SK-N-SH (cell line): ENCODE measurements at regions not wholly inside any gene's neighbourhood (a gene's known extent, or its start where the extent isn't known, plus 50 kb on each side); places are given as distances from the start of the nearest gene placed in this dataset.

Source experiments
- EZH2phosphoT487 ChIP-seq: fragments of 200-600 bp; sonication (generic); IDR thresholded peaks from 2 replicates; pipeline ENCODE4 v1.6.1; 2017; ENCODE audit warnings: low read depth, mixed run types, mild to moderate bottlenecking, antibody characterized with exemption, moderate library complexity, borderline replicate concordance
- JUND ChIP-seq: IDR thresholded peaks from 2 replicates; pipeline ENCODE4 v1.4.0; 2012
- MAX ChIP-seq: IDR thresholded peaks from 2 replicates; pipeline ENCODE4 v1.4.0; 2012; ENCODE audit warnings: low read depth
- POLR2AphosphoS5 ChIP-seq: IDR thresholded peaks from 2 replicates; pipeline ENCODE4 v1.6.1; 2012; ENCODE audit warnings: low read depth, low read length
- TF ChIP-seq, protein P1 (sequence below): fragments of 200-600 bp; sonication (generic); IDR thresholded peaks from 2 replicates; pipeline ENCODE4 v1.6.1; 2017; ENCODE audit warnings: antibody characterized with exemption, mild to moderate bottlenecking, moderate library complexity
- TF ChIP-seq, protein P2 (sequence below): fragments of 150-350 bp; IDR thresholded peaks from 2 replicates; pipeline ENCODE4 v1.6.1; 2016; ENCODE audit warnings: mild to moderate bottlenecking, low read depth, low read length
- TF ChIP-seq, protein P3 (sequence below): IDR thresholded peaks from 2 replicates; pipeline ENCODE4 v1.6.1; 2012; ENCODE audit warnings: mild to moderate bottlenecking, low read depth, low read length, moderate library complexity

- TF ChIP-seq JUND (no peak), POLR2AphosphoS5 (no peak), MAX (no peak), EZH2phosphoT487 (no peak)
- TF ChIP-seq, protein P1, sequence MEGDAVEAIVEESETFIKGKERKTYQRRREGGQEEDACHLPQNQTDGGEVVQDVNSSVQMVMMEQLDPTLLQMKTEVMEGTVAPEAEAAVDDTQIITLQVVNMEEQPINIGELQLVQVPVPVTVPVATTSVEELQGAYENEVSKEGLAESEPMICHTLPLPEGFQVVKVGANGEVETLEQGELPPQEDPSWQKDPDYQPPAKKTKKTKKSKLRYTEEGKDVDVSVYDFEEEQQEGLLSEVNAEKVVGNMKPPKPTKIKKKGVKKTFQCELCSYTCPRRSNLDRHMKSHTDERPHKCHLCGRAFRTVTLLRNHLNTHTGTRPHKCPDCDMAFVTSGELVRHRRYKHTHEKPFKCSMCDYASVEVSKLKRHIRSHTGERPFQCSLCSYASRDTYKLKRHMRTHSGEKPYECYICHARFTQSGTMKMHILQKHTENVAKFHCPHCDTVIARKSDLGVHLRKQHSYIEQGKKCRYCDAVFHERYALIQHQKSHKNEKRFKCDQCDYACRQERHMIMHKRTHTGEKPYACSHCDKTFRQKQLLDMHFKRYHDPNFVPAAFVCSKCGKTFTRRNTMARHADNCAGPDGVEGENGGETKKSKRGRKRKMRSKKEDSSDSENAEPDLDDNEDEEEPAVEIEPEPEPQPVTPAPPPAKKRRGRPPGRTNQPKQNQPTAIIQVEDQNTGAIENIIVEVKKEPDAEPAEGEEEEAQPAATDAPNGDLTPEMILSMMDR, result no peak
- TF ChIP-seq, protein P2, sequence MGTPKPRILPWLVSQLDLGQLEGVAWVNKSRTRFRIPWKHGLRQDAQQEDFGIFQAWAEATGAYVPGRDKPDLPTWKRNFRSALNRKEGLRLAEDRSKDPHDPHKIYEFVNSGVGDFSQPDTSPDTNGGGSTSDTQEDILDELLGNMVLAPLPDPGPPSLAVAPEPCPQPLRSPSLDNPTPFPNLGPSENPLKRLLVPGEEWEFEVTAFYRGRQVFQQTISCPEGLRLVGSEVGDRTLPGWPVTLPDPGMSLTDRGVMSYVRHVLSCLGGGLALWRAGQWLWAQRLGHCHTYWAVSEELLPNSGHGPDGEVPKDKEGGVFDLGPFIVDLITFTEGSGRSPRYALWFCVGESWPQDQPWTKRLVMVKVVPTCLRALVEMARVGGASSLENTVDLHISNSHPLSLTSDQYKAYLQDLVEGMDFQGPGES, result no peak
- TF ChIP-seq, protein P3, sequence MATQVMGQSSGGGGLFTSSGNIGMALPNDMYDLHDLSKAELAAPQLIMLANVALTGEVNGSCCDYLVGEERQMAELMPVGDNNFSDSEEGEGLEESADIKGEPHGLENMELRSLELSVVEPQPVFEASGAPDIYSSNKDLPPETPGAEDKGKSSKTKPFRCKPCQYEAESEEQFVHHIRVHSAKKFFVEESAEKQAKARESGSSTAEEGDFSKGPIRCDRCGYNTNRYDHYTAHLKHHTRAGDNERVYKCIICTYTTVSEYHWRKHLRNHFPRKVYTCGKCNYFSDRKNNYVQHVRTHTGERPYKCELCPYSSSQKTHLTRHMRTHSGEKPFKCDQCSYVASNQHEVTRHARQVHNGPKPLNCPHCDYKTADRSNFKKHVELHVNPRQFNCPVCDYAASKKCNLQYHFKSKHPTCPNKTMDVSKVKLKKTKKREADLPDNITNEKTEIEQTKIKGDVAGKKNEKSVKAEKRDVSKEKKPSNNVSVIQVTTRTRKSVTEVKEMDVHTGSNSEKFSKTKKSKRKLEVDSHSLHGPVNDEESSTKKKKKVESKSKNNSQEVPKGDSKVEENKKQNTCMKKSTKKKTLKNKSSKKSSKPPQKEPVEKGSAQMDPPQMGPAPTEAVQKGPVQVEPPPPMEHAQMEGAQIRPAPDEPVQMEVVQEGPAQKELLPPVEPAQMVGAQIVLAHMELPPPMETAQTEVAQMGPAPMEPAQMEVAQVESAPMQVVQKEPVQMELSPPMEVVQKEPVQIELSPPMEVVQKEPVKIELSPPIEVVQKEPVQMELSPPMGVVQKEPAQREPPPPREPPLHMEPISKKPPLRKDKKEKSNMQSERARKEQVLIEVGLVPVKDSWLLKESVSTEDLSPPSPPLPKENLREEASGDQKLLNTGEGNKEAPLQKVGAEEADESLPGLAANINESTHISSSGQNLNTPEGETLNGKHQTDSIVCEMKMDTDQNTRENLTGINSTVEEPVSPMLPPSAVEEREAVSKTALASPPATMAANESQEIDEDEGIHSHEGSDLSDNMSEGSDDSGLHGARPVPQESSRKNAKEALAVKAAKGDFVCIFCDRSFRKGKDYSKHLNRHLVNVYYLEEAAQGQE, result no peak
Measured at GRCh38 chr5:144945503-144945902, 774.8 kb downstream of the KCTD16 start.
